ENCODE measurements at regions not wholly inside any gene's neighbourhood (a gene's known extent, or its start where the extent isn't known, plus 50 kb on each side); places are given as distances from the start of the nearest gene placed in this dataset.

DNA sequence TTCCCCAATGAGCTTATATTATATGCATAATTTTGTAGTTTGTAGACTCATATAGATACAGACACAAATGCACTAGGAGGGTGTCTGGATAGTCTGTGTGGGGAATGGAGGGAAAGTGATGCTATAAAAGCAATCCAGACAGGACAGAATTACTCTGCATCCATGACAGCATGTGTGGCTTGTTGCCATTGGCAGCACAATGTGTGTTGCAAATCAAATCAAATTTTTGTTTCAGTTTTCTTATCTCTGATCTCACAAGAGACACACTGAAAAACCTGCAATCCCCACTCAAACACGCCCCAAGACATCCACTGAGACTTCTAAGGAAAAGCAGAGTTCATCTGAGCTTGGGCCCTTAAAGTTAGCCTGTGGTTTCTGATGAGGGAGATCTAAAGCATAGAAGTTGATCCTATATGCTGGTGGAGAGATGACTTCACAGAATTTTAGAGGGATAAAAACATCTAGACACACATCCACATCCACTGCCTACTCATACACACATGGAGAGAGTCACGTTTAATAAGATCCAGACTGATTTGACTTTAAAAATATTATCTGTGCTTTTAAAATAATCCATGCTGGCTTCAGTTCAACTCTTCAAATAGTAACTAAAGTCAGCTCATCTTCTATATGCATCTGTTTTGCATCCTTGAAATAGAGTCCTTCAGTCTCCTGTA lies 313.0 kb upstream of the PLXNA2 start:
- Histone ChIP-seq H3K14ac (ENCODE audit: low read length in 2 of 2) (no peak overlapping the region), H3K4ac (ENCODE audit: low read depth in 1 of 2, low read length in 2 of 2) (no peak overlapping the region), H3K18ac (ENCODE audit: low read depth in 1 of 2, low read length in 2 of 2) (no peak overlapping the region), H3K36me3 (ENCODE audit: control insufficient read depth in 1 of 2, insufficient read depth in 2 of 2, low read depth in 1 of 2, low read length in 2 of 2) (no peaks in the 10 kb centered on the region), H3K4me3 (ENCODE audit: insufficient read depth in 1 of 2, low read depth in 1 of 2, low read length in 2 of 2) (no peak overlapping the region), H4K91ac (ENCODE audit: low read length) (no peak overlapping the region), H3K4me1 (ENCODE audit: control insufficient read depth, insufficient read depth, low read depth, low read length) (no peaks in the 10 kb centered on the region), H2BK15ac (ENCODE audit: low read depth, poor library complexity, severe bottlenecking) (no peak overlapping the region), H3K9me3 (ENCODE audit: control insufficient read depth, low read length) (no peaks in the 10 kb centered on the region), H3K27me3 (ENCODE audit: control insufficient read depth in 1 of 2, insufficient read depth in 1 of 2, low read length in 2 of 2) (peaks cover 3 to 6% of the 10 kb centered on the region in 2 experiments), H2BK120ac (ENCODE audit: low read depth, low read length) (no peak overlapping the region), H3K27ac (ENCODE audit: low read length, poor library complexity, severe bottlenecking) (no peak overlapping the region), H3K23ac (ENCODE audit: low read length in 2 of 2) (no peak overlapping the region), H4K8ac (ENCODE audit: low read length) (no peak overlapping the region), H2AK5ac (ENCODE audit: low read length, severe bottlenecking) (no peak overlapping the region), H2BK12ac (ENCODE audit: low read length in 2 of 2) (no peak overlapping the region), H3K9ac (ENCODE audit: low read length) (no peak overlapping the region), H2AFZ (ENCODE audit: low read depth, low read length) (no peak overlapping the region), H2BK5ac (ENCODE audit: low read depth, low read length, poor library complexity, severe bottlenecking) (no peak overlapping the region), H3K4me2 (ENCODE audit: low read length, poor library complexity, severe bottlenecking) (no peak overlapping the region), H3K79me1 (replicated peaks; ENCODE audit: low read length, poor library complexity, severe bottlenecking) (no peaks in the 10 kb centered on the region)
- no CpG with 5 or more reads among the region's 2 CpGs for WGBS
- DNase-seq = no peak

GRCh38 chr1:208557723-208558094 lies 313.5 kb upstream of the PLXNA2 start:
- Histone ChIP-seq H2BK12ac (ENCODE audit: low read length in 2 of 2) (no peak overlapping the region), H3K4me3 (ENCODE audit: insufficient read depth in 1 of 2, low read depth in 1 of 2, low read length in 2 of 2) (no peak overlapping the region), H4K8ac (ENCODE audit: low read length) (no peak overlapping the region), H2BK5ac (ENCODE audit: low read depth, low read length, poor library complexity, severe bottlenecking) (no peak overlapping the region), H3K9me3 (ENCODE audit: control insufficient read depth, low read length) (no peaks in the 10 kb centered on the region), H3K23ac (ENCODE audit: low read length in 2 of 2) (no peak overlapping the region), H4K91ac (ENCODE audit: low read length) (no peak overlapping the region), H2BK120ac (ENCODE audit: low read depth, low read length) (no peak overlapping the region), H3K4me2 (ENCODE audit: low read length, poor library complexity, severe bottlenecking) (no peak overlapping the region), H3K4ac (ENCODE audit: low read depth in 1 of 2, low read length in 2 of 2) (no peak overlapping the region), H3K27me3 (ENCODE audit: control insufficient read depth in 1 of 2, insufficient read depth in 1 of 2, low read length in 2 of 2) (peaks cover 3 to 6% of the 10 kb centered on the region in 2 experiments), H2AFZ (ENCODE audit: low read depth, low read length) (no peak overlapping the region), H2AK5ac (ENCODE audit: low read length, severe bottlenecking) (no peak overlapping the region), H3K79me1 (replicated peaks; ENCODE audit: low read length, poor library complexity, severe bottlenecking) (no peaks in the 10 kb centered on the region), H3K9ac (ENCODE audit: low read length) (no peak overlapping the region), H3K36me3 (ENCODE audit: control insufficient read depth in 1 of 2, insufficient read depth in 2 of 2, low read depth in 1 of 2, low read length in 2 of 2) (no peaks in the 10 kb centered on the region), H3K27ac (ENCODE audit: low read length, poor library complexity, severe bottlenecking) (no peak overlapping the region), H3K18ac (ENCODE audit: low read depth in 1 of 2, low read length in 2 of 2) (no peak overlapping the region), H3K4me1 (ENCODE audit: control insufficient read depth, insufficient read depth, low read depth, low read length) (no peaks in the 10 kb centered on the region), H2BK15ac (ENCODE audit: low read depth, poor library complexity, severe bottlenecking) (no peak overlapping the region), H3K14ac (ENCODE audit: low read length in 2 of 2) (no peak overlapping the region)
- DNase-seq = no peak
- 96% methylated on average over 3 of the region's 3 CpGs for WGBS

- Histone ChIP-seq H3K4me2 (ENCODE audit: low read length, poor library complexity, severe bottlenecking) (no peak overlapping the region), H3K9me3 (ENCODE audit: control insufficient read depth, low read length) (no peaks in the 10 kb centered on the region), H2BK12ac (ENCODE audit: low read length in 2 of 2) (no peak overlapping the region), H3K27ac (ENCODE audit: low read length, poor library complexity, severe bottlenecking) (no peak overlapping the region), H4K8ac (ENCODE audit: low read length) (no peak overlapping the region), H3K4me1 (ENCODE audit: control insufficient read depth, insufficient read depth, low read depth, low read length) (no peaks in the 10 kb centered on the region), H3K79me1 (replicated peaks; ENCODE audit: low read length, poor library complexity, severe bottlenecking) (no peaks in the 10 kb centered on the region), H3K4me3 (ENCODE audit: insufficient read depth in 1 of 2, low read depth in 1 of 2, low read length in 2 of 2) (no peak overlapping the region), H3K27me3 (ENCODE audit: control insufficient read depth in 1 of 2, insufficient read depth in 1 of 2, low read length in 2 of 2) (peaks cover 3 to 8% of the 10 kb centered on the region in 2 experiments), H2AFZ (ENCODE audit: low read depth, low read length) (no peak overlapping the region), H3K14ac (ENCODE audit: low read length in 2 of 2) (no peak overlapping the region), H2BK5ac (ENCODE audit: low read depth, low read length, poor library complexity, severe bottlenecking) (no peak overlapping the region), H2BK120ac (ENCODE audit: low read depth, low read length) (no peak overlapping the region), H3K36me3 (ENCODE audit: control insufficient read depth in 1 of 2, insufficient read depth in 2 of 2, low read depth in 1 of 2, low read length in 2 of 2) (no peaks in the 10 kb centered on the region), H4K91ac (ENCODE audit: low read length) (no peak overlapping the region), H3K23ac (ENCODE audit: low read length in 2 of 2) (no peak overlapping the region), H3K4ac (ENCODE audit: low read depth in 1 of 2, low read length in 2 of 2) (no peak overlapping the region), H2BK15ac (ENCODE audit: low read depth, poor library complexity, severe bottlenecking) (no peak overlapping the region), H2AK5ac (ENCODE audit: low read length, severe bottlenecking) (no peak overlapping the region), H3K9ac (ENCODE audit: low read length) (no peak overlapping the region), H3K18ac (ENCODE audit: low read depth in 1 of 2, low read length in 2 of 2) (no peak overlapping the region)
- WGBS = 90% methylated on average over 5 of the region's 6 CpGs
- DNase-seq = peak; percentile 12
These were observed 315.6 kb upstream of the PLXNA2 start for GRCh38 chr1:208559597-208560329.

DNA sequence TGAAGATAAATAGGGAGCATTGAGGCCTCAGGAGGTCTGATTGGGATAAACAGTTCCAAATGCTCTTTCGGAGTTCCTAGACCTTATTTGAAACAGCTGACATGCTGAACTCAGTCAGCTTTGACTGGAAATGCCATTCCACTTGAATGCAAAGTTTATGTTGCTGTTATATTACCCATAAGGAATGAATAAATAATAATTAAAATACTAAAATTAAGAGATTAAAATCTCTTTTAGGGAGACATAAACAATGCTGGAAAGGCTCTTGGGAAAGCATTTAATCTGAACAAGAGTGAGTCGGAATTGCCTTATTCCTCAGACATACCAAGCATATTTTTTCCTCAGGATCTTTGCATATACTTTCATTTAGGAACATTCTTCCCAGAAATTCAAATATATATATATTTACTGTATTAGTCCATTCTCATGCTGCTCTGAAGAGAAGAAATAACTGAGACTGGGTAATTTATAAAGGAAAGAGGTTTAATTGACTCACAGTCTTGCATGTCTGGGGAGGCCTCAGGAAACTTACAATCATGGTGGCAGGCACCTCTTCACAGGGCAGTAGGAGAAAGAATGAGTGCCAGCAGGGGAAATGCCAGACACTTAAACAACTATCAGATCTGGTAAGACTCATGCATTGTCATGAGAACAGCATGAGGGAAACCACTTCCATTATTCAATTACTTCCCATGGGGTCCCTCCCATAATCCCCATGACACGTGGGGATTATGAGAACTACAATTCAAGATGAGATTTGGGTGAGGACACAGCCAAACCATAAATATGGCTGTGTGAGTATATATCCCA lies 318.2 kb upstream of the PLXNA2 start:
- H3K18ac ChIP-seq (ENCODE audit: low read depth in 1 of 2, low read length in 2 of 2) = no peak overlapping the region
- H3K4ac ChIP-seq (ENCODE audit: low read depth in 1 of 2, low read length in 2 of 2) = no peak overlapping the region
- WGBS = 40% methylated on average over 1 of the region's 3 CpGs
- H2BK120ac ChIP-seq (ENCODE audit: low read depth, low read length) = no peak overlapping the region
- H2AK5ac ChIP-seq (ENCODE audit: low read length, severe bottlenecking) = no peak overlapping the region
- H2BK12ac ChIP-seq (ENCODE audit: low read length in 2 of 2) = no peak overlapping the region
- no peak overlapping the region for H3K9ac ChIP-seq (ENCODE audit: low read length)
- no peaks in the 10 kb centered on the region for H3K79me1 ChIP-seq (replicated peaks; ENCODE audit: low read length, poor library complexity, severe bottlenecking)
- no peak overlapping the region for H2AFZ ChIP-seq (ENCODE audit: low read depth, low read length)
- no peak overlapping the region for H2BK15ac ChIP-seq (ENCODE audit: low read depth, poor library complexity, severe bottlenecking)
- H4K8ac ChIP-seq (ENCODE audit: low read length) = no peak overlapping the region
- no peak overlapping the region for H3K4me3 ChIP-seq (ENCODE audit: insufficient read depth in 1 of 2, low read depth in 1 of 2, low read length in 2 of 2)
- no peak overlapping the region for H3K27ac ChIP-seq (ENCODE audit: low read length, poor library complexity, severe bottlenecking)
- H2BK5ac ChIP-seq (ENCODE audit: low read depth, low read length, poor library complexity, severe bottlenecking) = no peak overlapping the region
- no peaks in the 10 kb centered on the region for H3K9me3 ChIP-seq (ENCODE audit: control insufficient read depth, low read length)
- no peak overlapping the region for H3K14ac ChIP-seq (ENCODE audit: low read length in 2 of 2)
- H3K4me2 ChIP-seq (ENCODE audit: low read length, poor library complexity, severe bottlenecking) = no peak overlapping the region
- H4K91ac ChIP-seq (ENCODE audit: low read length) = no peak overlapping the region
- no peaks in the 10 kb centered on the region for H3K4me1 ChIP-seq (ENCODE audit: control insufficient read depth, insufficient read depth, low read depth, low read length)
- peak; percentile 61 for DNase-seq
- no peaks in the 10 kb centered on the region for H3K36me3 ChIP-seq (ENCODE audit: control insufficient read depth in 1 of 2, insufficient read depth in 2 of 2, low read depth in 1 of 2, low read length in 2 of 2)
- H3K27me3 ChIP-seq (ENCODE audit: control insufficient read depth in 1 of 2, insufficient read depth in 1 of 2, low read length in 2 of 2) = peaks cover 3 to 10% of the 10 kb centered on the region in 2 experiments
- H3K23ac ChIP-seq (ENCODE audit: low read length in 2 of 2) = no peak overlapping the region

All from mesenchymal stem cell (in vitro differentiated cells and primary cell).